Gastroesophageal sphincter (tissue), 3 donors: ENCODE measurements at regions not wholly inside any gene's neighbourhood (a gene's known extent, or its start where the extent isn't known, plus 50 kb on each side); places are given as distances from the start of the nearest gene placed in this dataset.

ENCODE experiments used
- CTCF ChIP-seq, 4 experiments: fragments of 200-600 bp in 2 of 4; fragments of 450-650 bp in 2 of 4; sonication (generic) in 1 of 4; IDR thresholded peaks; one replicate each; pipeline ENCODE4 v1.5.1; 2017 to 2019; ENCODE audit warnings: antibody characterized with exemption in 4 of 4, mild to moderate bottlenecking in 2 of 4, moderate library complexity in 2 of 4
- POLR2AphosphoS5 ChIP-seq: sonication (generic); formaldehyde crosslinking; IDR thresholded peaks from one replicate; pipeline ENCODE4 v1.6.1; 2017; ENCODE audit warnings: antibody characterized with exemption

- no peak for TF ChIP-seq POLR2AphosphoS5
- no peak for TF ChIP-seq CTCF (IDR thresholded peaks at IDR 0.05)
Measured at GRCh38 chr3:68441054-68441453, 491.3 kb downstream of the TAFA4 start.
